ENCODE measurements at regions not wholly inside any gene's neighbourhood (a gene's known extent, or its start where the extent isn't known, plus 50 kb on each side); places are given as distances from the start of the nearest gene placed in this dataset.
"Not testable (repeated sequence)": the region's sequence is repeated elsewhere in the genome, so short reads cannot be mapped to it uniquely, and the experiment has no call there.

DNA sequence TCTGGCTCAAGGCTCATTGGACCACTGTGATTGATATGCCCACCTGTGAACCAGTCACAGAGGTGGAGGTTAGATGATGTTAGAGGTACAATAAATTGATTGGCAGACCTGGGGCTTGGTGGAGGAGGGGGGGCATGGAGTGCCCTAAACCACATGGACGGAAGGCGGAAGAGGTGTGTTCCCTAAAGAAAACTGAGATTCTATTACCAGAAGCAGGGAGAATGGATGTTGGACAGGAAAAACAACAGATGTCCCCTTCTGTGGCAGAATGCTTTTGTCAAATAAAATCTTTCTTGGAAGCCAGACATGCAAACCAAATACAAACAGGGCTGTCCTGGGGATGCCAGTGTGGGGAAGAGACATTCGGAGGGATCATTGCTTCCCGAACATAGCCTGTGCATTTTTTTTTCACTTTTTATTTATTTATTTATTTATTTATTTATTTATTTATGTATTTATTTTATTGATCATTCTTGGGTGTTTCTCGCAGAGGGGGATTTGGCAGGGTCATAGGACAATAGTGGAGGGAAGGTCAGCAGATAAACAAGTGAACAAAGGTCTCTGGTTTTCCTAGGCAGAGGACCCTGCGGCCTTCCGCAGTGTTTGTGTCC, 433.9 kb downstream of the RPS24 start:
- H3K9me3 ChIP-seq = no peaks in the 10 kb centered on the region
- no peak overlapping the region for H3K27ac ChIP-seq
- no peaks in the 10 kb centered on the region for H3K36me3 ChIP-seq
- H3K4me1 ChIP-seq = peaks cover 0 to 5% (median 1%) of the 10 kb centered on the region in 4 donors
- no peak for DNase-seq (ENCODE audit: low spot score in 2 of 2)
- no peak overlapping the region for H3K4me3 ChIP-seq
- 84 to 90% methylated on average over 5 of the region's 7 CpGs for WGBS, 2 donors
- TF ChIP-seq CTCF (IDR thresholded peaks at IDR 0.05) = no peak
- no peak for TF ChIP-seq POLR2A (IDR thresholded peaks at IDR 0.05)
- TF ChIP-seq EP300 (IDR thresholded peaks at IDR 0.05) = no peak
- no peaks in the 10 kb centered on the region for H3K27me3 ChIP-seq

GRCh38 chr10:78468731-78469130, 435.1 kb downstream of the RPS24 start:
- not testable (repeated sequence) for H3K27ac ChIP-seq; DNase-seq (ENCODE audit: low spot score in 2 of 2); H3K4me3 ChIP-seq; H3K4me1 ChIP-seq; H3K36me3 ChIP-seq; H3K9me3 ChIP-seq; H3K27me3 ChIP-seq
- WGBS, 2 donors = 93 to 96% methylated on average over 8 to 11 of the region's 26 CpGs

- DNase-seq (ENCODE audit: low spot score in 2 of 2) = no peak
- H3K4me3 ChIP-seq = no peak overlapping the region
- H3K36me3 ChIP-seq = no peaks in the 10 kb centered on the region
- no peak for TF ChIP-seq CTCF (IDR thresholded peaks at IDR 0.05)
- no peak for TF ChIP-seq POLR2A (IDR thresholded peaks at IDR 0.05)
- no peak for TF ChIP-seq EP300 (IDR thresholded peaks at IDR 0.05)
- peaks cover 0 to 5% (median 0%) of the 10 kb centered on the region in 4 donors for H3K4me1 ChIP-seq
- WGBS, 2 donors = 85 to 90% methylated on average over 6 of the region's 7 CpGs
- no peak overlapping the region for H3K27ac ChIP-seq
- no peaks in the 10 kb centered on the region for H3K9me3 ChIP-seq
- H3K27me3 ChIP-seq = no peaks in the 10 kb centered on the region
Measured at GRCh38 chr10:78470267-78471103, 436.8 kb downstream of the RPS24 start.

DNA sequence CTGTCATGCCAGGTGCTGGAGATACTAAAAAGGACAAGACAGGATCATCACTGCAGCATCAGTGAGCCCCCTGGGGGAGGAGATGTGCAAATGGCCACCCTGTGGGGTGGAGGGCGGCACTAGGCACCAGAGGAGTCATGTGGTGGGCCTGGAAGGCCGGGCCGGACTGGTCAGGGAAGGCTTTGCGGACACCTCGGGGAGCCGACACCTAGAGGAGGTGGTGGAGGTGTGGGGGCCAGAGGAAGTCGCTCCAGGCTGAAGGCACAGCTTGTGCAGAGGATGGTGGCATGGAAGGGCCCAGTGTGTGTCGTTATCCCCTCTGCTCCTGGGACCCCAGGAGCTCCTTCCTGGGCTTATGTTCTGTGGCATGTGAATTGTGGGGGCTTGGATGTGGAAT, 437.7 kb downstream of the RPS24 start:
- Histone ChIP-seq H3K9me3 (no peaks in the 10 kb centered on the region), H3K27me3 (no peaks in the 10 kb centered on the region), H3K36me3 (no peaks in the 10 kb centered on the region), H3K4me3 (no peak overlapping the region), H3K27ac (no peak overlapping the region), H3K4me1 (peaks cover 0 to 5% (median 0%) of the 10 kb centered on the region in 4 donors)
- WGBS, 2 donors = 83 to 89% methylated on average over 8 of the region's 8 CpGs
- TF ChIP-seq POLR2A (IDR thresholded peaks at IDR 0.05) = no peak
- TF ChIP-seq CTCF (IDR thresholded peaks at IDR 0.05) = no peak
- no peak for TF ChIP-seq EP300 (IDR thresholded peaks at IDR 0.05)
- no peak for DNase-seq (ENCODE audit: low spot score in 2 of 2)

DNA sequence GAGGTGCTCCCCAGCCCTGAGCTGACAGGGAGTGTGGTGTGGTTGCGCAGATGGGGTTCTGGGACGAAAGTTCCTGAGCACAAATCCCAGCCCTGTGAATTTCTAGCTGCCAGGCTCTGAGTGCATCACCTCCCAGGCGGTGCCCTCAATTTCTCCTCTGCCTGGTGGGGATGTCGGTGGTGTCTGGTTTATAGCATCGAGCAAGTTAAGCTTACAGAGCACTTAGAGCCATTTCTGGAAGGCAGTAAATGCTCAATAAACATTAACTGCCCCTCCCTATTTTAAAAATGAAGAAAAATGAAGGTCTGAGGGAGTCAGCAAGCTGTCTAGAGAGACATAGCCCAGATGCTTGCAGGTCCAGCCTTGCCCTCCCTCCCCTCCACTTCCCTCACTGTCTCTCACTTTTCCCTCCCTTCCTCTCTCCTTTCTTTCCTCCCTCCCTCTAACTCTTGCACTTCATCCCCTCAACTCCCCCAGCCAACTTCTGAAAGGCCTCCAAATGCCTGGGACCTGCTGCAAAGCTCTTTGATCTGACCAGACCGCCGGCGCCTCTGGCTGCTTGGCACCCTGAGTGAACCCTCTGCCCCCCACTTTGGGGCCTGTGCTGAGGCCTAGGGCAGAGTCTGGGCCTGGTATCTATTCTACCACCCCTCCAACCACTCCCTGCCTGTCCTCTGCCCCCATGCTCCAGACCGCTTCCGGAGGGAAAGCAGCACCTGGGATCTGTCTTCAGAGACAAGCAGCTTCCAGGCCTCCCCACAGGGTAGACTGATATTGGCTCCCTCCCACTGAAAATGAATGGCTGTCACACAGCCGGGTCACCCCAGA, 438.3 kb downstream of the RPS24 start:
- no peaks in the 10 kb centered on the region for H3K9me3 ChIP-seq
- H3K36me3 ChIP-seq = no peaks in the 10 kb centered on the region
- H3K4me3 ChIP-seq = no peak overlapping the region
- no peak for DNase-seq (ENCODE audit: low spot score in 2 of 2)
- 81 to 85% methylated on average over 10 to 11 of the region's 11 CpGs for WGBS, 2 donors
- no peak overlapping the region for H3K27ac ChIP-seq
- peaks cover 0 to 5% (median 0%) of the 10 kb centered on the region in 4 donors for H3K4me1 ChIP-seq
- H3K27me3 ChIP-seq = no peaks in the 10 kb centered on the region
- TF ChIP-seq EP300 (IDR thresholded peaks at IDR 0.05) (no peak), POLR2A (IDR thresholded peaks at IDR 0.05) (no peak)

DNA sequence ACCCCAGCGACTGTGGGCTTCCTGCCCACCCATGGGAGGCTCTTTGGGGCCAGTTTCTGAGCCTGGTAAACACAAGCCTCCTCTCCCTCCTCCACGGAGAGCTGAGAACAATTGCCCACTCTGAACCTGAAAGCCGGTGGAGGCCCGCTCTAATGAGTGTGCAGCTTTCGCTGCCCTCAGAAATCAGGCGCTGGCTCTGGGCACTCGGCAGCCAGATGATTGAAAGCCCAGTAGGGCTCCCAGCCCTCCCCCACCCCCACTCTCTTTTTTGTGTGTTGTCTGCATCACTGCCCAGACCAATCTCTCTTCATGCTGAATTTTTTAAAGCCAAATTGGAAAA, 438.9 kb downstream of the RPS24 start:
- Histone ChIP-seq H3K4me3 (no peak overlapping the region), H3K9me3 (no peaks in the 10 kb centered on the region), H3K27ac (no peak overlapping the region), H3K36me3 (no peaks in the 10 kb centered on the region), H3K27me3 (no peaks in the 10 kb centered on the region), H3K4me1 (peaks cover 0 to 5% (median 0%) of the 10 kb centered on the region in 4 donors)
- 41 to 56% methylated on average over 6 to 7 of the region's 7 CpGs for WGBS, 2 donors
- no peak for TF ChIP-seq CTCF (IDR thresholded peaks at IDR 0.05)
- TF ChIP-seq POLR2A (IDR thresholded peaks at IDR 0.05) = no peak
- no peak for TF ChIP-seq EP300 (IDR thresholded peaks at IDR 0.05)
- DNase-seq (ENCODE audit: low spot score in 2 of 2) = no peak

Measured in tibial nerve (tissue), 4 donors.